CD4-positive, alpha-beta T cell (primary cell): ENCODE measurements at regions not wholly inside any gene's neighbourhood (a gene's known extent, or its start where the extent isn't known, plus 50 kb on each side); places are given as distances from the start of the nearest gene placed in this dataset.
A peak's percentile ranks its signal among the peaks of the same experiment; 100 is the strongest.

Experiments used
- ATAC-seq: fragments of 200-7000 bp; cut with Tn5 transposase; one replicate; pipeline ENCODE4 v1.10.0; 2022; ENCODE audit warnings: mild to moderate bottlenecking; ENCODE audit not compliant: poor library complexity
- CTCF ChIA-PET: fragments of 350-600 bp; sonication (Branson Sonifier 250); formaldehyde crosslinking; loops from one replicate; lab custom pipeline; 2021; ENCODE audit warnings: antibody characterized with exemption, inconsistent platforms; lab: Charles Lee
- POLR2A ChIA-PET: fragments of 350-600 bp; sonication (Branson Sonifier 250); formaldehyde crosslinking; loops from one replicate; lab custom pipeline; 2021; ENCODE audit warnings: antibody characterized with exemption, inconsistent platforms; lab: Charles Lee
- DNase-seq, 14 experiments: peaks; one replicate each; pipeline ENCODE4 v3.0.0-alpha.2; 2013 to 2020; ENCODE audit warnings: mixed read lengths in 2 of 14
- H3K27ac ChIP-seq, 2 donors: one replicate each; pipeline versions ENCODE4 v1.5.1 to v1.7.0; 2013; ENCODE audit warnings: low read length in 2 of 2, low read depth in 1 of 2, mild to moderate bottlenecking in 1 of 2
- H3K27me3 ChIP-seq, 2 experiments: 1 replicate in 1 of 2; 2 replicates in 1 of 2; pipeline versions ENCODE4 v1.6.1 to v1.7.0; 2013; ENCODE audit warnings: low read length in 2 of 2, control low read depth in 1 of 2, mild to moderate bottlenecking in 1 of 2, moderate library complexity in 1 of 2; ENCODE audit not compliant: insufficient read depth in 2 of 2, control insufficient read depth in 1 of 2
- H3K36me3 ChIP-seq: one replicate; pipeline ENCODE4 v1.6.1; 2013; ENCODE audit warnings: low read length, control low read depth; ENCODE audit not compliant: insufficient read depth
- H3K4me1 ChIP-seq: one replicate; pipeline ENCODE4 v1.6.1; 2013; ENCODE audit warnings: low read length, control low read depth; ENCODE audit not compliant: insufficient read depth
- H3K4me3 ChIP-seq: one replicate; pipeline ENCODE4 v1.5.1; 2013; ENCODE audit warnings: mild to moderate bottlenecking, low read length, moderate library complexity
- H3K9me3 ChIP-seq, 2 experiments: 1 replicate in 1 of 2; 2 replicates in 1 of 2; pipeline versions ENCODE4 v1.6.1 to v1.7.0; 2013; ENCODE audit warnings: low read length in 2 of 2, mild to moderate bottlenecking in 2 of 2, control low read depth in 1 of 2, moderate library complexity in 1 of 2; ENCODE audit not compliant: control insufficient read depth in 1 of 2, insufficient read depth in 1 of 2
- H3K27ac Mint-ChIP-seq: one replicate; pipeline ENCODE4 v1.8.0; 2020; ENCODE audit warnings: mixed read lengths
- H3K27me3 Mint-ChIP-seq: one replicate; pipeline ENCODE4 v1.8.0; 2021; ENCODE audit warnings: mixed read lengths
- H3K36me3 Mint-ChIP-seq: one replicate; pipeline ENCODE4 v1.8.0; 2021; ENCODE audit warnings: low read depth, mixed read lengths
- H3K4me1 Mint-ChIP-seq: one replicate; pipeline ENCODE4 v1.8.0; 2021; ENCODE audit warnings: low read depth, mixed read lengths
- H3K4me3 Mint-ChIP-seq: one replicate; pipeline ENCODE4 v1.8.0; 2020; ENCODE audit warnings: mild to moderate bottlenecking, mixed read lengths
- H3K9me3 Mint-ChIP-seq: one replicate; pipeline ENCODE4 v1.8.0; 2020; ENCODE audit warnings: mixed read lengths
- intact Hi-C, 2 experiments: fragments of 100-400 bp; cut with DNase I in 1 of 2; cut with micrococcal nuclease in 1 of 2; formaldehyde crosslinking; loops; one replicate each; pipeline versions ENCODE4 v1.15.1 to v1.9.0; 2023 to 2025; cut with DNase I, micrococcal nuclease
- TF ChIP-seq, protein P1 (sequence below): fragments of 200-600 bp; IDR thresholded peaks from one replicate; pipeline ENCODE4 v1.8.0; 2022; ENCODE audit warnings: antibody characterized with exemption, mild to moderate bottlenecking

GRCh38 chr2:180449171-180449915 is 442.2 kb upstream of the CWC22 start:
- CTCF ChIA-PET: no interaction called here
- Histone ChIP-seq H3K4me3 (no peak overlapping the region), H3K9me3 (peaks cover 0 to 3% of the 10 kb centered on the region in 2 experiments), H3K27me3 (no peaks in the 10 kb centered on the region), H3K27ac (no peak overlapping the region), H3K4me1 (no peaks in the 10 kb centered on the region), H3K36me3 (no peaks in the 10 kb centered on the region)
- TF ChIP-seq, protein P1, sequence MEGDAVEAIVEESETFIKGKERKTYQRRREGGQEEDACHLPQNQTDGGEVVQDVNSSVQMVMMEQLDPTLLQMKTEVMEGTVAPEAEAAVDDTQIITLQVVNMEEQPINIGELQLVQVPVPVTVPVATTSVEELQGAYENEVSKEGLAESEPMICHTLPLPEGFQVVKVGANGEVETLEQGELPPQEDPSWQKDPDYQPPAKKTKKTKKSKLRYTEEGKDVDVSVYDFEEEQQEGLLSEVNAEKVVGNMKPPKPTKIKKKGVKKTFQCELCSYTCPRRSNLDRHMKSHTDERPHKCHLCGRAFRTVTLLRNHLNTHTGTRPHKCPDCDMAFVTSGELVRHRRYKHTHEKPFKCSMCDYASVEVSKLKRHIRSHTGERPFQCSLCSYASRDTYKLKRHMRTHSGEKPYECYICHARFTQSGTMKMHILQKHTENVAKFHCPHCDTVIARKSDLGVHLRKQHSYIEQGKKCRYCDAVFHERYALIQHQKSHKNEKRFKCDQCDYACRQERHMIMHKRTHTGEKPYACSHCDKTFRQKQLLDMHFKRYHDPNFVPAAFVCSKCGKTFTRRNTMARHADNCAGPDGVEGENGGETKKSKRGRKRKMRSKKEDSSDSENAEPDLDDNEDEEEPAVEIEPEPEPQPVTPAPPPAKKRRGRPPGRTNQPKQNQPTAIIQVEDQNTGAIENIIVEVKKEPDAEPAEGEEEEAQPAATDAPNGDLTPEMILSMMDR: no peak
- ATAC-seq (no peak), DNase-seq (no peak)
- Mint-ChIP-seq H3K27me3 (no peaks in the 10 kb centered on the region), H3K36me3 (no peaks in the 10 kb centered on the region), H3K4me1 (no peaks in the 10 kb centered on the region), H3K4me3 (no peak overlapping the region), H3K27ac (no peak overlapping the region), H3K9me3 (no peaks in the 10 kb centered on the region)
- POLR2A ChIA-PET: no interaction called here
- intact Hi-C loops: no loop called here

DNA sequence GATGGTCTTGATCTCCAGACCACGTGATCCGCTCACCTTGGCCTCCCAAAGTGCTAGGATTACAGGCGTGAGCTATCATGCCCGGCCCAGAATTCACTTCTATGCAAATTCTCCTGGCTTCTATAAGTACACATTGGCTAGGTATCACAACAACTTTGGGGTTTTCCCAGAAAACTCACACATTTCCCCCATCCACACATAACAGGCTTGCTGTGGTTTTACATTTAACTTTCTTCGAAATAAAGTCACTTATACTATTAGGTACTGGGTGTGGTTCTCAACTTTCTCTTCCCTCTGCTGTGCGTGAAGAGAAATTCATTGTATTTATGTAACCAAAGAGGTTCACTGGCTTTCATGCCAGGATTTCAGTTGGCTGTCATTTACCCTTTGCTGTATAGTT is 439.4 kb upstream of the CWC22 start:
- POLR2A ChIA-PET: no interaction called here
- no peak for ATAC-seq
- Mint-ChIP-seq H3K4me3 (no peak overlapping the region), H3K27ac (no peak overlapping the region), H3K4me1 (no peaks in the 10 kb centered on the region), H3K36me3 (no peaks in the 10 kb centered on the region), H3K27me3 (no peaks in the 10 kb centered on the region), H3K9me3 (no peaks in the 10 kb centered on the region)
- TF ChIP-seq, protein P1: no peak
- H3K36me3 ChIP-seq: no peaks in the 10 kb centered on the region
- no peaks in the 10 kb centered on the region for H3K9me3 ChIP-seq
- H3K27me3 ChIP-seq: no peaks in the 10 kb centered on the region
- CTCF ChIA-PET: no interaction called here
- DNase-seq: no peak
- H3K27ac ChIP-seq: no peak overlapping the region
- no peak overlapping the region for H3K4me3 ChIP-seq
- intact Hi-C loops: no loop called here
- no peaks in the 10 kb centered on the region for H3K4me1 ChIP-seq

DNA sequence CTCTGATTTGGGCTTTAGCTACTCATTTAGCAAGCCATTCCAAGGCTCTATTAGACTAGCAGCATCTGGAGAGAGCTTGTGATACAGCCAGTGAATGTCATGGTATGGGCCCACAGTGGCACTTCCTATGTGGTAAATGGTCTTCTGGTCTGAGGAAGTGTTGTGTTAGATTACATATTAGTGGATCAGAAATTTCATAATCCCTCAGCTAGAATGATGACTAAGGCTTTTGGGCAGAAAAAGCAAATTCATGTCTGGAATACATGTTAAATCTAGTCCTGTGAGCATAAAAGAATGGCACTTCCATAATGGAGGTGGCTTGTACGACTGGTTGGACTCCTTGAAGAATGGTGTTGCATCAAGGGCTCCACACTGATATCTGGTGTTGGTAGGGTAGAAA is 436.8 kb upstream of the CWC22 start:
- POLR2A ChIA-PET: no interaction called here
- no peaks in the 10 kb centered on the region for H3K27me3 Mint-ChIP-seq

More for the DNA sequence above, 436.8 kb upstream of the CWC22 start:
- ATAC-seq: no peak
- Mint-ChIP-seq H3K4me1 (no peaks in the 10 kb centered on the region), H3K36me3 (no peaks in the 10 kb centered on the region), H3K4me3 (no peak overlapping the region), H3K27ac (no peak overlapping the region), H3K9me3 (no peaks in the 10 kb centered on the region)
- CTCF ChIA-PET: no interaction called here
- intact Hi-C loops: no loop called here
- H3K4me1 ChIP-seq: no peaks in the 10 kb centered on the region
- no peaks in the 10 kb centered on the region for H3K36me3 ChIP-seq
- TF ChIP-seq, protein P1: no peak
- H3K27ac ChIP-seq: no peak overlapping the region
- peak in 1 of 14 experiments; percentile 13 for DNase-seq
- no peak overlapping the region for H3K4me3 ChIP-seq
- H3K27me3 ChIP-seq: no peaks in the 10 kb centered on the region
- H3K9me3 ChIP-seq: no peaks in the 10 kb centered on the region
